ENCODE measurements at regions not wholly inside any gene's neighbourhood (a gene's known extent, or its start where the extent isn't known, plus 50 kb on each side); places are given as distances from the start of the nearest gene placed in this dataset.
"Not testable (repeated sequence)": the region's sequence is repeated elsewhere in the genome, so short reads cannot be mapped to it uniquely, and the experiment has no call there.

DNA sequence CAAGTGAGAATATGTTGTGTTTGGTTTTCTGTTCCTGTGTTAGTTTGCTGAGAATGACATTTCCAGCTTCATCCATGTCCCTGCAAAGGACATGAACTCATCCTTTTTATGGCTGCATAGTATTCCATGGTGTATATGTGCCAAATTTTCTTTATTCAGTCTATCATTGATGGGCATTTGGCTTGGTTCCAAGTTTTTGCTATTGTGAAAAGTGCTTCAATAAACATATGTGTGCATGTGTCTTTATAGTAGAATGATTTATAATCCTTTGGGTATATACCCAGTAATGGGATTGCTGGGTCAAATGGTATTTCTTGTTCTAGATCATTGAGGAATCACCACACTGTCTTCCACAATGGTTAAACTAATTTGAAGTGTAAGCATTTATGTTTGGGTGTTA is 513.6 kb upstream of the TPK1 start:
- TF ChIP-seq GABPA (IDR thresholded peaks at IDR 0.05; ENCODE audit: low read depth); FOXK2 (IDR thresholded peaks at IDR 0.05); ETV6 (conservative IDR thresholded peaks at IDR 0.05 in 1 of 2, IDR thresholded peaks at IDR 0.05 in 1 of 2; ENCODE audit: borderline replicate concordance in 1 of 2, low read depth in 1 of 2): not testable (repeated sequence)
- TF ChIP-seq, protein P1, sequence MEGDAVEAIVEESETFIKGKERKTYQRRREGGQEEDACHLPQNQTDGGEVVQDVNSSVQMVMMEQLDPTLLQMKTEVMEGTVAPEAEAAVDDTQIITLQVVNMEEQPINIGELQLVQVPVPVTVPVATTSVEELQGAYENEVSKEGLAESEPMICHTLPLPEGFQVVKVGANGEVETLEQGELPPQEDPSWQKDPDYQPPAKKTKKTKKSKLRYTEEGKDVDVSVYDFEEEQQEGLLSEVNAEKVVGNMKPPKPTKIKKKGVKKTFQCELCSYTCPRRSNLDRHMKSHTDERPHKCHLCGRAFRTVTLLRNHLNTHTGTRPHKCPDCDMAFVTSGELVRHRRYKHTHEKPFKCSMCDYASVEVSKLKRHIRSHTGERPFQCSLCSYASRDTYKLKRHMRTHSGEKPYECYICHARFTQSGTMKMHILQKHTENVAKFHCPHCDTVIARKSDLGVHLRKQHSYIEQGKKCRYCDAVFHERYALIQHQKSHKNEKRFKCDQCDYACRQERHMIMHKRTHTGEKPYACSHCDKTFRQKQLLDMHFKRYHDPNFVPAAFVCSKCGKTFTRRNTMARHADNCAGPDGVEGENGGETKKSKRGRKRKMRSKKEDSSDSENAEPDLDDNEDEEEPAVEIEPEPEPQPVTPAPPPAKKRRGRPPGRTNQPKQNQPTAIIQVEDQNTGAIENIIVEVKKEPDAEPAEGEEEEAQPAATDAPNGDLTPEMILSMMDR (IDR thresholded peaks at IDR 0.05 in 2 of 3, conservative IDR thresholded peaks at IDR 0.05 in 1 of 3; ENCODE audit: control insufficient read depth in 2 of 3, extremely low read depth in 1 of 3, insufficient read depth in 1 of 3, low read depth in 3 of 3, low read length in 3 of 3) = not testable (repeated sequence)
